GM21723 (cell line): ENCODE measurements at regions not wholly inside any gene's neighbourhood (a gene's known extent, or its start where the extent isn't known, plus 50 kb on each side); places are given as distances from the start of the nearest gene placed in this dataset.
"Not testable (repeated sequence)": the region's sequence is repeated elsewhere in the genome, so short reads cannot be mapped to it uniquely, and the experiment has no call there.

Experiments
- ATAC-seq: cut with Tn5 transposase; IDR thresholded peaks from one replicate; pipeline ENCODE4 v1.9.1; 2021; ENCODE audit warnings: mild to moderate bottlenecking, moderate library complexity; ENCODE audit not compliant: unreplicated experiment

DNA sequence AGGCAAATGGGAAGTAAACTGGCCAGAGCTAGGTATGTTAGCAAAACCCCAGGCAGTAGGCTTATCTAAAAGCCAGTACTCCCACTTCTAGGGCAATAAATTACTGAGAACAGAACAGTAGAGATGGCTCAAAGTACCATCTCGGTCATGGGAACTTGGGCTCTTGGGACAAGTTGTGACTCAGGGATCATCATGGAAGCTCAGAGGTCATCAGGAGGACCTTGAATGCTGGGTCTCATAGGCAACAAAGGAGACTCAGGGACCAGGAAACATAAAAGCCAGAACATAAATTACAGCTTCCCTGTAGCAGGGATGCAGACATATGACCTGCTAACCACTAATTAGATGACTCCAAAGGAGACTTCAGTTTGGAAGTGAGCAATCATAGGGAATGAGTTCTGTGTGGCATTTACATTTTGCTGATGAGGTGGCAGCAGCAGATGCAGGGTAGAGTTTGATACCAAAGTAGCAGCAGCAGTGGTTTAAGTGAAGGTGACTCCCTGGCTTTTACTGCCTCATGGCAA is 97.6 kb upstream of the SCAF11 start:
- ATAC-seq = no peak

DNA sequence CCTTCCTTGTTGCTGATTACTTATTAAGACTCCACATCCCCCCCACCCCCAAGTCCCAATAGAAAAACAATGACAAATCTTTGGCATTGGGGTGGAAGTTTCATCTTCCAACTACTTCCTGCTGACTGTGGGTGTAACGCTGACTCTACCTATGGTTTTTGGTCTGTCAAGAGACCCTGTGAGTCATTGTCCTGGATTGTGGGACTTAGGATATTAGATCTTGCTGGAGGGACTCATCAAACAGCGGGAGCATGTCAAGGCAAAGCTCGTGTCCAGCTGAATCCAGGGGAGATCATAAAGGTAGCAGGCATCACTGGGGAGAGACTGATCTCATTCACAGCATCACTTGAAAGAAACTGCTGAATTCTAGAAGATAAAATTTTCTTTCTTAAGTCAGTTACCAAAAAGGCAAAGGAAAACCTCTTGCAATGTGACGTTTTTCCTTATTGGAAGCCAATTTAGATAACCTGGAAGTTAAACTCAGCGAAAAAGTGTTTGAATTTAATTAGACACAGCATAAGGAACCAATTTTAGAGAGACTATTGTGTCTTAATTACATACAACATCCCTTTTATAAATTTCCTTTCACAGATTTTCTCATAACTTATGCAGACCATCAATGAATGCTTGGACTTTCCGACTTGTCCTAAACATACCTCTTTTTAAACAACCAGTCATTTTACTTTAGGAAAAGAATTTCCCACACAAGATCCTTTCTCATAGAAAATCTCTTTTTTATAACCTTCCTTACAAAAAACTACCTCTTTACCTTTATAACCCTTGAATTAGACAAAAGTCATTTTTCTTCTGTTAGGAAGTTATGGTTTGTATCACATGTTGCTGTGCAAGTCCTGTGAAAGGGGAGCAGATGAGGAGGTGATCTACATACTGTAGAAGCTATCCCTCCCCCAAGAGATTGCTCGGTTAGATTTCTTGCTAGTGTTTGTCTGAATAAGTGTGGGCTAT is 94.6 kb upstream of the SCAF11 start:
- no peak for ATAC-seq

DNA sequence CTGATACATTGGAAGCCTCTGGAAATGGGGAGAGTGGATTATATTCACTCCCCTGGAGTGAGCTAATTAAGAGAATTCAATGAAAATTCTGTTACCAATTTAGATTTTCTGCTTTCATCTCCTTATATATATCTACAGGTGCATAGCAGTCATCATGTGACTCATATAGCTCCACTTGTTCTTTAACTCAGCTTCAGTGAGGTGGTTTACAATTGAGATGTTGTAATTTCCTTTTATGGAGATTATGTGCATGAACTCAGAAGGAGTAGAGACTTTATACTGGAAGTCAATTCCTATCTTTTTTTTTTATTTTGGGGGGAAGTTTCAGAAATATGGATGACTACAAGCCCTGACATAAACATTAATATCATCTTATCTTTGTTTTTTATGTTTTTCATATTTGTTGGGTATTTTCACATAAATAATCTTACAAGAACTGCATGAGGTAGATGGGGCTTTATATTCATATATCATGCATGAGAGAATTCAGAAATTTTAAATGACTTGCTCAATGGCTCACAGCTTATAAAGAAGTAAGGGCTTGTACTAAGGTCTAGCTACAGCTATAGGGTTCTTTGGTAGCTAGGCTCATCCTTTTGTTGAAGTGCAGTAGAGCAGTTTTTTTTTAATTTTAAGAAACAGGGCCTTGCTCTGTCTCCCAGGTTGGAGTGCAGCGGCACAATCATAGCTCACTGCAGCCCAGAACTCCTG is 92.3 kb upstream of the SCAF11 start:
- ATAC-seq = no peak

DNA sequence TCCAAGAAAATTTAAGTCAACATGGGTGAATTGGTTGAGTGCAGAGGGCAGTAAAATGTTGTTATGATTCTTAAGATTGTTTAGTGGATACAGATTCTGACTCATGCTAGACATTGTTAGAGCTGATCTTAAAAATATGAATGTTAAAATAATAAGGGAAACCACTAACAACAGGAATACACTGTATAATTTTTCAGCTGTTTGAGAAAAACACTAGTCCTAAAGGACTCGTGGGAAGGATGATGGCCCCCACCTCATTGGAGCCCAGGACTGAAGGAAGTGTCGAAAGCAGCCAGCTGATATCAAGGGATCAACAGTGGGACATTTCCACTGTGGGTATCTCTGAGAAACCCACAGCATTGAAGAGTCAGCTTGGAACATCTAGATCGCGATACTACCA is 82.9 kb upstream of the SCAF11 start:
- ATAC-seq = no peak

DNA sequence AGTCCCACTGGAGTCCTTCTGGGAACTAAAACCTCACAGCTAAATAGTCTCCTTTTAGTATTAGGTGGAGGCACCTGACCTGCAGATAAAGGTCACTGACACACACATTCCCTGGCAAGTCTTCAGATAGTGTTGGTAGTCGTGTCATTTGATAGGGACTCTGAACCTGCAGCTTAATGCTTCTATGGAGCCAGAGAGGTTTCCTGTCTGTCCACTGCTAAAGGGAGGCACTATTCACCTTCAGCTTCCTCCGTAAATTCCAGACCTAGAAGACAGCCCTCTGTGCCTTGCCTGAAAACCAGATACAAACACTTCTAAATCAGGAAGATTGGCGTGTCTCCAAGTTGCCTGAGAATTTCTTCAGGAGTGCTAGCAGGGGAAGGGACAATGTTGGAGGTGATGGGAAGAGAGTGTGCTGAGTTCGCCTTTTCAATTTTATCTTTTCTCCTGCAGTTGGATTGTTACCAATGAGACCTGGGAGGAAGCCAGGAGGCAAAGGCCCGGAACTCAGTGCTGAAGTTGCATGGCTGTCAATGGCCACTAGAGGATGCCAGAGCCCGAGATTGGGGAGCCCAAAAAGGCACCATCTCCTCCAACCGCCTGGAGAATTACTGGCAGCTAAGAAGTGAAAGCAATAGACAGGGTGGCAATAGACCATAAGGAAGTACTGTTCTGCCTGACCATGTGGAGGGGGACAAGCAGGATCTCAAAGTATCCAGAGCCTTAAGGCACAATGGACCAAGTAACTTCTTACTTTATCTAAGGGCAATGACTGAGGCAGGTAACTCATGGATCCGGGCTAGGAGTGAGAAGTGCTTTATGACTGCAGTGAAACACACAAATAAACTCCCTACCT is 81.6 kb upstream of the SCAF11 start:
- ATAC-seq = peak; percentile 95

DNA sequence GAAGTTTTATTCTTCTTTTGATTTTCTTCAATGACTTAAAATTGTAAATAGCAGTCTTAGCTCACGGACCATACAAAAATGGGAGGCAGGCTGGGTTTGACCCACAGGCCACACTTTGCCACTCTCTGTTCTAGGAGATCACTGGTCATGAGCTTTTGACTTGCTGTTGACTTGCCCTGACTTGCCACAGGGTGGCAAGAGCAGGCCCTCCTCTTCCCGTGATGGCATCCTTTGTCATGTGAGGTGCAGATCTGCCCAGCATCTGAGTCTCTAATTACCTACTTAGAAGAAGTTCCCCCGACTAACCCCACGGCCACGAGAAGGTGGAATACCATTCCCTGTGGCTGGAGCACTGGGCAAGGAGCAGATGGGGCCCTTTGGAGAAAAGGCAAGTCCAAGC is 81.0 kb upstream of the SCAF11 start:
- no peak for ATAC-seq

DNA sequence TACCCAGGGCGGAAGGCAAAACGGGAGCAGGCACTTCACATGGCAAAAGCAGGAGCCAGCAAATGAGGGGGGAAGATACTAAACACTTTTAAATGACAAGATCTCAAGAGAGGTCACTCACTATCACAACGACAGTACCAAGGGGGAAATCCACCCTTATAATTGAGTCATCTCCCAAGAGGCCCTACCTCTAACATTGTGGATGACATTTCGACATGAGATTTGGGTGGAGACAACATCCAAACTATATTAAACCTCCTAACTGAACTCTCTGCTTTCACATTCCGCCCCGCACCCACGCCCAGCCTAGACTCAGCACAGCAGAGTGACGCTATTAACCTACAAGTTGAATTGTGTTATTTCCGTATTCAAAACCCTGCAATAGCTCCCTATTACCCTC is 76.7 kb upstream of the SCAF11 start:
- no peak for ATAC-seq

DNA sequence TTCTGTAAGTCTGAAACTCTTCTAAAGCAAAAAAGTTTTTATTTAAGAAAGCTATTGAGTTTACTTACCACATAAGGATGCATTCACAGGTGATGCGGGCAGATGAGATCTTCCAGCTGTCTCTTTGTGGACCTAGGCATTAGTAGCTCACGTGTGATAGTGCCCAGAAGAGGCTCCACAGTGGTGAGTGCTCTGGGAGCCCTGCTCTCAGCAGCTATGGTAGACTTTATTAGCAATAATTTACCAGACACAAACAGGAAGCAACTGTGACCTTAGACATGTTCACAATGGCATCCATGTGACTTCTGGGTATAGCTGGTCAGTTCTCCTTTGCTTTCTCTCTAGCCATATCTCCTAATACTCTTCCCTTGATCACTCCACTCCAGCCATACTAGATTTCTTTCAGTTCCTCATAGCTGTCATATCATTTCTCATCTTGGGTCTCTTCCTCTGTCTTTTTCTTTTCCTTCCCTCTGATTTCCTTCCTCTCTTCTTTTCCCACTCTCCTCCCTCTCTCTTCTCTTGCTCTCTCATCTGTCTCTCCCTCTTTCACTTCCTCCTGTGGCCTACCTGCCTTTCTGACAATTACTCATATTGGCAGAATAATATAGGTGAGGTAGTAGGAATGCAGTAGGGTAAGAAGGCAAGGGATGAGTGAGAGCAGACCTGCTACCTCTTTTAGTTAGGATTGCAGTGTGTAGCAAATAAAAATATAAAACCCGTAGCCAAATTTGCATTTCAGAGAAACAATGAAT is 75.2 kb upstream of the SCAF11 start:
- ATAC-seq = peak; percentile 66

DNA sequence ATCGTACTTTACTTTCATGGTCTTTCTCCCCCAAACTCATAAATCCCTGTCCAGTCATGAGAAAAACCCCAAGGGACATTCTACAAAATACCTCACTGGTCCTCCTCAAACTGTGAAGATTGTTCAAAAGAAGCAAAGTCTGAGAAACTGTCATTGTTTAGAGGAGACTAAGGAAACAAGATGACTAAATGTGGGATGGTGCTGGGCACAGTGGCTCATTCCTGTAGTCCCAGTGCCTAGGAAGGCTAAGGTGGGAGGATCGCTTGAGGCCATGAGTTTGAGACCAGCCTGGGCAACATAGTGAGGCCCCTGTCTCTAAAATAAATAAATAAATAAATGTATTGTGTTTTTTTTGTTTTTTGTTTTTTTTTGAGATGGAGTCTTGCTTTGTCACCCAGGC is 74.2 kb upstream of the SCAF11 start:
- ATAC-seq = no peak

DNA sequence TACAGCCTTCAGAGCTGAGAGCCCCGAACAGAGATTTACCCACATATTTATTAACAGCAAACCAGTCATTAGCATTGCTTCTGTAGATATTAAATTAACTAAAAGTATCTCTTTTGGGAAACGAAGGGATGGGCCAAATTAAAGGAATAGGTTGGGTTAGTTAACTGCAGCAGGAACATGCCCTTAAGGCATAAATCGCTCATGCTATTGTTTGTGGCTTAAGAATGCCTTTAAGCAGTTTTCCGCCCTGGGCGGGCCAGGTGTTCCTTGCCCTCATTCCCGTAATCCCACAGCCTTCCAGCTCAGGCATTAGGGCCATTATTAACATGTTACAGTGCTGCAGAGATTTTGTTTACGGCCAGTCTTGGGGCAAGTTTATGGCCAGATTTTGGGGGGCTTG is 68.3 kb upstream of the SCAF11 start:
- ATAC-seq = not testable (repeated sequence)

DNA sequence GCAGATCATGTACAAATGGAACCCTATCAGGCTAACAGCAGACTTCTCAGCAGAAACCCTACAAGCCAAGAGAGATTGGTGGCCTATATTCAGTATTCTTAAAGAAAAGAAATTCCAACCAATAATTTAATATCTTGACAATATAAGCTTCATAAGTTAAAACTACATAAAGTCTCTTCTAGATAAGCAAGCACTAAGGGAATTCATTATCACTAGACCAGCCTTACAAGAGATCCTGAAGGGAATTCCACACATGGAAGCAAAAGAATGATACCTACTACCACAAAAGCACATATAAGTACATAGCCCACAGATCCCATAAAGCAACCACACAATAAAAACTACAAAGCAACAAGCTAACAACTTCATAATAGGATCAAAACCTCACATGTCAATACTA is 60.4 kb upstream of the SCAF11 start:
- ATAC-seq = no peak

DNA sequence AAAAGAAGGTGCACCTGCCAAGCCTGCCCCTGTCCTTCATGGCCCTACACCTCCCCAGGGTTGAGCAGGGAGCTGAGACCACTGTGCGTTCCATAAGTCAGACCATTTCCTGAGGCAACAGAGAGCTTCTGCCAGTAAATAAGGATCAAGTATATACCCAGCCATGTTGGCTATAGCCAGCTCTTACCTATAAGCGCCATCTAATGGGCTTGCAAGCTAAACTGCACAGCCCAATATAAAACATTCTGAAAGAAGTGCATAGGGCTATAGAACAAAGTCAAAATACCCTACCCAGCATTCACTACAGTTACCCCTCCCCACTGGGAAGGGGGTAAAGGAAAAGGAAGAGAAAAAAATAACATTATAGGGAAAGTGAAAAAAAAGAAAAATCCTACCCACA is 59.3 kb upstream of the SCAF11 start:
- ATAC-seq = no peak

DNA sequence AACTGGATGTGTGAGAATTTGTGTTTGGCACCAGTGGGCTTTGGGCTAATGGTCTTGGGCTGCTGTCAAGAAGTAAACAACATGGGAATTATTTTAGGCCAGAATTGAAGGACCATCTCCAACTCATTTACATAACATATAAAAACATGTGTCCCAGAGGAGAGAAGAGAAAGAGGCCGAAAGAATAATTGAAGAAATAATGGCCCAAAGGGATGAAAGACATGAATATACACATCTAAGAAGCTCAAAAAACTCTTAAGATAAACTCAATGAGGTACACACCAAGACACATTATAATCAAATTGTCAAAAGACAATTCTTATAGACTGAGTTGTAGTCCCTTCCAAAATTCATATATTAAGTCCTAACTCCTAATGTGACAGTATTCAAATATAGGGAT is 56.1 kb upstream of the SCAF11 start:
- no peak for ATAC-seq

DNA sequence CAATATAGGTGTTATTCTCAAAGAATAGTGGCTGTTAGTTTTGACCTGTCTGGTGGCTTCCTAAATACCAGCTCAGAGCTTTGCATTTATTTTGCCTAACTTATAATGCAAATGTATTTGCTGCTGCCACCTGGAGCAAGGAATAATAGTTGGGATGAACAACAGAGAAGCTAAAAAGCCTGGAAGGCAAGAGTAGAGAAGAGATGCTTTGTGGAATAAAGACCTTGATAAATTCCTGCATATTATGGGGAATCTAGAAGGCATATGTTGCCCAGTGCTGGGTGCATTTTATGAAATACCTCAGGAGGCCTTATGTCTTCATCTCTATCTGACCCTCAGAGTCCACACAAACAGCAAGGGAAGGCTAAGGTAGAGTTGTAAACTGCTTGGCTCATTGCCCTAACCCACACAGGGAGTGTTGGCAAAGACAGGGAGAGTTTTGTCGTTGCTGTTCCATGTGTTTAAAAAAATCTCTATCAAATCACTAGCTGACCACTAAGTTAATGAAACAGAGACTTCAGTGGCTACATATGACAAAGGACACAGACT is 53.7 kb upstream of the SCAF11 start:
- no peak for ATAC-seq
